ENCODE measurements at regions not wholly inside any gene's neighbourhood (a gene's known extent, or its start where the extent isn't known, plus 50 kb on each side); places are given as distances from the start of the nearest gene placed in this dataset.
A peak's percentile ranks its signal among the peaks of the same experiment; 100 is the strongest.
"Not testable (repeated sequence)": the region's sequence is repeated elsewhere in the genome, so short reads cannot be mapped to it uniquely, and the experiment has no call there.

DNA sequence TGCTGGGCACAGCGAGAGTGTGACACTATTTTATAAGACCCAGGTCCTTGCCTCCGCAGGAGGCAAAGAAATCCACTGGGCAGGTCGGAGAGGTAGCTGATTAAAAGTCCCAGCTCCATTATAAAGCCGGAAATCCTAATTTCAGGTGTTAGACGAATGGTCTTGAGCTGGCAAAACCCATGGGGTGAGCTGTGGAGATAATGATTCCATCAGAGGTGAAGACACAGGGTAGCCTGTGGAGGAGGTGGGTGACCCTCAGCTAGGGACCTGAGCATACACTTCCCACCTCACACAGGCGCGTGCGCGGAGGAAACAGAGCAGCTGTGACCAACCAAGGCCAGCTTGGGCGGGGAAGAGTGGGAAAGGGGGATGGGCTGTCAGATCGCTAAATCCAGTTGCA is 201.7 kb upstream of the CXCR4 start:
- DNase-seq, result no peak

DNA sequence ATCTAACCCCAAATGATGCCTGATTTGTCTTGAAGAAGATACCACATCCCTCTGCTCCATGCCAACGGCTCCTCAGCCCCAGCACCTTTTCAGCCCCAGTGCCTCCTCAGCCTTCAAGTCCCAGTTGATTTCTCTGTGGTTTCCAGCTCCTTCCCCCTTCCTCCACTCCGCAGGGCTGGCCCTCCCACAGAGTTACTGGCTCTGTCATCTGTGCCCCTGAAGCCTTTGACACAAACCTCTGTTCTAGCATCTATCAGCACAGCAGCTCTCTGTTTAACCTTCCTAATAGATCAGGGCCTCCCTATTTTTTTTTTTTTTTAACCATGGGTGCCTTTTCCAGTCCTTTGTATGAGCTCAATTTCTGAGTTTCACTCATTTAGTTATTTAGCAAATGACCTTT is 201.3 kb upstream of the CXCR4 start:
- DNase-seq, result no peak

DNA sequence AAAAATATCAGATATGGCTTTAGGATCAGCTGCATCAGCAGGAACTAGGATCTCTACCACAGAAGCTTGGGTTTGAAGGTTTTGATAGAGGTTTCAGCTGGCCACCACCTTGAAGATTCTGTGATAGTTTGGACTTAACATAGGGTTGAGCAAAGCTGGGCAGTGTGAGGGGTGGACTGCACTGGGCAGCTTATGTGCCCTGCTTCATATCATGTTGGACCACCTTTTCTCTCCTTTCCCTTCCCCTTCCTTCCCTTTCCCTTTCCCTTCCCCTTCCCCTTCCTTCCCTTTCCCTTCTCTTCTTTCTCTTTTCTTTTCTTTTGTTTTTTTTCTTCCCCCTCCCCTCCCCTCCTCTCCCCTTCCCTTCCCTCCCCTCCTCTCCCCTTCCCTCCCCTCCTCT is 196.3 kb upstream of the CXCR4 start:
- no peak for DNase-seq

DNA sequence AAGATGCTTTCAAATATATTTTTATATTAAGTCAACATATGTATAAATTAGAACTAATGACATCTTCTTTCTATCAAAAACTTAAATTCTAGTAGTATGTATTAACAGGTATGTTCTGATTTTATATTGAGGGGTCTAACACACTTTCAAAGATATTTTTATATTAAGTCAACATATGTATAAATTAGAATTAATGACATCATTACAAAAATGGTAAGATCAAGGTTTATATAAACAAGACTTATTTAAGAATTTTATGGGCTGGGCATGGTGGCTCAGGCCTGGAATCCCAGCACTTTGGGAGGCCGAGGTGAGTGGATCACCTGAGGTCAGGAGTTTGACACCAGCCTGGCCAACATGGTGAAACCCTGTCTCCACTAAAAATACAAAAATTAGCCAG is 194.6 kb upstream of the CXCR4 start:
- not testable (repeated sequence) for DNase-seq

DNA sequence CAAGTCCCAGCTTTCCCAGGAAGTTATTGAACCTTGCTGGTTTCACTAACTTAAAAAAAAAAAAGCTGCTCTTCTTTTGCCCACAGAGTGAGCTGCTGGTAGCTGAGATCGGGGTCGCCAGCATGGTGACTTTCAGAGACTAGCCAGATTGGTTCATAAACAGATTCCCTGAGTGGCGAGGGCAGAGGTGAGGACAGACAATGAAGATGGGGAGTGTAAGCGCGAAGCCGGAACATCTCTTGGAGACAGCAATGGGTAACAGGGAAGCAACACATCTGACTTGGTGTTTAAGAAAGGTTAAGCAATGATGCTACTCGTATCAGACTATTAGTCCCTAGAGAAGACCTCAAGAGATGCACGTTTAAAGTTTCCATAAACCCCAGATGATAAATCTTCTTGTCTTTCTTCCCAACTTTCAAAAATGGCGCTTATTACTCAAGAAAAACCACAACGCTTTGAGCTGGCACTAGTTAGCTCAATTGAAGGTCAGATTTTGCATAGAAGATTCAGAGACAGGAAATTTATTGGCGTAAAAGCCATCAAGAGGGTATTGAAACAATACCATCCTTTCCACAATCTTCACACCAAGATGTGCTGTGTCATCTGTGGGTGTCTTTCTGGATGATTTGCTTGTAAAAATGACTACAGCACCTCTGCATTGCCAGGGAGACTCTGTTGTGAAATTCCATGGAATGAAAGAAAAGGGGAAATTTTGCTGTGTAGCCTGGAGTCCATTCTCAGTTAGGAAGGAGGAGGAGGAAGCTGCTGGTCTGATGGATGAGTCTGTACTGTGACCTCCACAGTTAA is 193.1 kb upstream of the CXCR4 start:
- DNase-seq, result no peak

DNA sequence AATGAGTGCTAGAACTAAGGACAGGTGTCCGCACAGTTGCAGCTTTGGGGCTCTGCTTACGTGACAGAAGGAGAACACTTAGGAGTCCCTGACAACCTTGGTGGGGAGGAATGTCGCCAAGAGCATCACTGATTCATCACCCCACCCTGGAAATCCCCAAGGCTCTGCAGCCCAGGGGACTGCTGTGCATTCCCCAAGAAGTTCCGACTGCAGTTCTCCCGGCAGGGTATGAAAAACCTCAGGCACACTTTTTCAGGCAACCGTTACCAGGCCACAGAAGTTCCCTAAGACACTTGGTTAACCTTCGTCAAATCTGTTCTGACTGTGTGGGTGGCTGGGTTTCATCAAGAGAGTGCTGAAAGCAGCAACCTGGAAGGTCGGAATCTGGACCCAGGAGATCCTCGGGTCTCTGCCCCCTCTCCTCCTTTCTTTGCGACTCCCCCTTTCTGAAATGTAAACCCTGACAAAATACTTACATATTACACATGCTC is 192.1 kb upstream of the CXCR4 start:
- no peak for DNase-seq

DNA sequence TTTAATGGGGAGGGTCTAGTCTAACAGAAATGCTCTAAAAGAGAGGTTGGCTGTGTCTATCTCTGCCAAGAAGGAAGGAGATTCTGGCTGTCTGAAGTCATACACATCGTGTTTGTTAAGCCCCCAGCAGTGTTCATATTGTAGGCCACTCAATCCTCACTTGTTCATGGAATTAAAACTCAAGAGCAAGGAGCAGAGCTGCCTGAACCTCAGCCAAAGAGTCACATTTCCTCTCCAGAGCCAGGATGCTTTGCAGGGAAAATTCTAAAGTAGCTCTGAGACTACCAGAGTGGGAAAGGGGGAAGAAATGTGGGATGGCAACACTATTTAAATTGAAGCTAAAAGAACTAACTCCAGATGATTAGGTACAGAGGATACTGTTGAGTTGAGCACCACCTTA is 190.7 kb upstream of the CXCR4 start:
- peak; percentile 33 for DNase-seq

DNA sequence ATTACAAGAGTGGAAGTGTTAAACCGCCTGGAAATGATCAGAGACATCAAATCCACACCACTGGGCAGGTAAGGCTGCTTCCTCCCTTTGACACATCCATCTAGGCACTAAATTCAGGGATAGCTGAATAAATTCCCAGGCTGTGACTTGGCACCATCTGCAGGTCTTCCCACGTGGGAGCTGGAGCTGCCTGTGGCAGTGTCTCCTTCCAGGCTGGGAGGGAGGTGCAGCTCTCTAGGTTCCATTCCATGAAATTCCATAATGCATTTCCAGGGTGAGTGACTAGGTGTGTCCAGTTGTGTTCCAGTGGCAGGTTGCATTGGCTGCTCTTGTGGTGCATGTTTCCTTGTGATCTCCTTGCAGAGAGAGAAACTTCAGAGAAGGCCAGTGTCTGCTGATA is 188.9 kb upstream of the CXCR4 start:
- DNase-seq, result no peak

DNA sequence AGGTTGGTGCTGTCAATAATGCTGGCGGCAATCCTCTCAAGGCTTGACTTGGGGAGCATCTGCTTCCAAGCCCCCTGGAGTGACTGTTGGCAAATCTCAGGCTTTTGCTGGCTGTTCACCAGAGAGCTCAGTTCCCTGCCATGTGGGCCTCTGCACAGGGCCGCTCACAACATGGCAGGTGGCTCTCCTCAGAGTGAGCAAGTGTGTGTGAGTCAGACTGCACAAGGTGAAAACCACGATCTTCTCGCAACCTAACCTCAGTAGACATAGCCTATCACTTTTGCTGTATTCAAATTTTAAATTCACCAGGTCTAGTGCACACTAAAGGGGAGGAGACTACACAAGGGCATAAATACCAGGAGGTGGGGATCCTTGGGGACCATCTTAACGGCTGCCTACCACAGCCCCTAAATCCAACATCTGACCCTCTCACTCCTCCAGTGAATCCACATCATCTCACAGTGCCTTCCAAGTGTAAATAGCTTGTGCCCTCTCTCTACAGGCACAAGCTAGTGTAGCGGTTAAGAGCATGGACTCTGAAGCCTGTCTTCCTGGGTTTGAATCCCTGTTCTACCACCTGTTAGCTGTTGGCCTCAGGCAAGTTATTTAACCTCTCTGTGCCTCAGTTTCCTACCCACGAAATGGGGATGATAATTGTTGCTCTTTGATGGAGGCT is 187.7 kb upstream of the CXCR4 start:
- peak; percentile 88 for DNase-seq

DNA sequence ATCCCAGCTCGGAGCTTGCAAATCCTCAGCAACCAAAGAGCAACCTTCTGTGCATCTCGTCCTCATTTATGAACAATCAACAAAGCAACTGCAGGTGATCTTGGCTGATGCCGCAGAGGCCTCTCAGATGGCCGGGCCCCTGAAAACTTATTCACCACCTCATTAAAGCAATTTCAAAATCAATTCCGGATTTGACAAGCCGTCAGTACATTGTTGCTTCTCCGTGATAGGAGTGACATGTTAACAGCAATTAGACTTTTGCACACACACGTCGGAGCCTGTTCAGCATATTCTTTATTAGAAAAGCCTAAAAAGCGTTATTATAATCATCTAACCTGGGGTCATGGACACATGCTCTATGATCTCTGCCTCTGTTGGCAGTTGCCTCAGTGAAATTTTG is 183.1 kb upstream of the CXCR4 start:
- DNase-seq, result no peak

DNA sequence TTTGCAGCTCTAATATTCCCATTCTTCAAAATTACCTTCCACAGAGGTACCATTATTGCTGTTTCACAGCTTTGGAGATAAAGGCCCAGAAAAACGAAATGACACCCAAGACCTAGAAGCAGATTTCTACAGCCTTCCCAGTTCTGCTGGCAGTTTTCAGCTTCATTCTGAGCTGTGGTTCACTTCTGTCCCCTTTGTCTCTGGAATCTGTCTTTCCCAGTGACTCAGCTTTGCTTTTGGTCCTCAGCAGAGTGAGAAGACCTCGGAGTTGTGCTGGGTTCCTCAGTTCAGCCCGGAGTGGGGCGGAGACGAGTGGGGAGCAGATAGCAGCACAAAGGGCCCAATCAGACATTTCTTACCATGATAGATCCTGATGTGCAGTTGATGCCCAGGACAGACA is 180.7 kb upstream of the CXCR4 start:
- no peak for DNase-seq

DNA sequence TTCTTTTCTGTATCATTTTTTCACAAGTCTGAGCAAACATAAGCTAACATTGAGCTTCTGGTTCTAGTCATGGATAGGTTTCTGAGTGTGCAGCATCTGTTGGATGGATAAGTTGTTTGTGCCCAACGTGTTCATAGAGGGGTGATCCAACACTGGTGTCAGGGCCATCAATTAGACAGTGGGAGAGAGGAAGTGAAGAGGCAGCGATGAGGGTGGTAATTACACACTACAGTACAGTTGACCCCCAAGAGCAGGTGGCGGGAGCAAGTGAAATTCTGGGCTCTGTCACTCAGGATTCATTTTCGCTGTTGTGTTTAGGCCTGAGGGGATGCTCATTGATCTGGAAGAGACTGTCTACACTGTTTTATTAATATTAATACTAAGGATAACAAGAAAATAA is 180.0 kb upstream of the CXCR4 start:
- DNase-seq, result peak; percentile 30

DNA sequence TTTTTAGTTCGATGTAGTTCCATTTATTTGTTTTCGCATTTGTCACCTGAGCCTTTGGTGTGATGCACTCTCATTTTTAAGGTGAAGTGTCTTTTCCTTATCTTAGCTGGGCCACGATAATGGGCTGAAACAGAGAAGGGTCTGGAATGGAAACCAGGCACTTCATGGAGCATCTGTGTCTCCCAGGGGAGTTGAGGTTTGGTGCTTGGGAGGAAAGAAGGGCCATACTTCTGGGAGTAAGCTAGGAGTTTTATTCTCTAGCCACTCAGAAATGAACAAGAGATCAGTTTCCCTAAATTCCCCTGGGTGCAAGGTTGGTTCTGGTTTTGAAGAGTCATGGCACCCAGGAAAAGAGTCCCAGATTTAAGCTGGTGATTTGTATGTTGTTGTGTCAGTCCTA is 179.4 kb upstream of the CXCR4 start:
- no peak for DNase-seq

DNA sequence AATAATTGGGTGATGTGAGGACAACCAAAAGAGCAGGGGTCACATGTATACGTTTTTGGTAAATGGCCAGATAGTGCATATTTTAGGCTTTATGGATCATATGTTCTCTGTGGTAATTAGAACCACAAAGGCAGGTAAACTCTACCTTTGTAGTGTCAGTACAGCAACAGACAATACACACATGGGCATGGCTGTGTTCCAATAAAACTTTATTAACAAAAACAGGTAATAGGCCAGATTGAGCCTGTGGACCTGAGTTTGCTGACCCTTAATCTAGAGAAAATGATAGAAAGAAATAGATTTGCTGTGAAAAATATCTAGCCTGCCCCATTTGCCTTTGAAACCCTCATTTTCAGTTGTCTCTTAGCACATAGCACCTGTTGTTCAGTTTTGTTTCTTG is 177.2 kb upstream of the CXCR4 start:
- no peak for DNase-seq

DNA sequence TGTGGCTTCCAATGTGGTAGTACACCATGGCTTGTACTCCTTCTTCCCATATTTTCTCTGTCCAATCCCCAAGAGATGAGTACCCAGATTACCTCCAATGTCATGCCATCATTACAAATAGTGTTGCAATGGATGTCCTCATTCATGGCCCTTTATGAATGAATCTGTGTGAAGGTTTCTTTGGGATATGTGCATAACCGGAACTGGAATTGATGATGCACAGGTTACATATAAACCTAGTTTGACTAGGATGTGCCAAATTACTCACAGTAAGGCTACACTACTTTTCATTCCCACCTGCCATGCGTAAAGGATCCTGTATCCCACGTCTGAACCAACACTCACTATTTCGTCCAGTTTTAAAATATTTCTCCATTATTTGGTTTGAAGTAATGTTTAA is 173.9 kb upstream of the CXCR4 start:
- DNase-seq, result no peak

DNA sequence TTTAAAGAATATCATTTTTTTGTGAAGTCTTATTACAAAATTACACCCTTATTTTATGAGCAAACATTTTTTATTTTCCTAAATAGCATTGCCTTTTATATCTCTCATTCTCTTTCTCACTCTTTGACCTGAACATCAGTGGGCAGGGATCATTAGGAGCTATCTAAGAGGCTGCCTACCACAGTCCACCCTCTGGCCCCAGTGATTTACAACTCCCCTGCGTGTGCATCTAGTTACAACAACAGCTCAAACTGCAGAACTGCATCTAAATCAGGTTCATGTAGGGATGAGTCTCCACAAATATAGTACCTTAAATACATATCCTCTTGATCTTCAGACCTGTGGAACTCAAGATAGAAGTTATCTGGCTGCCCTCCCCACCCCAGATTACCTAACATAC is 172.4 kb upstream of the CXCR4 start:
- no peak for DNase-seq

DNA sequence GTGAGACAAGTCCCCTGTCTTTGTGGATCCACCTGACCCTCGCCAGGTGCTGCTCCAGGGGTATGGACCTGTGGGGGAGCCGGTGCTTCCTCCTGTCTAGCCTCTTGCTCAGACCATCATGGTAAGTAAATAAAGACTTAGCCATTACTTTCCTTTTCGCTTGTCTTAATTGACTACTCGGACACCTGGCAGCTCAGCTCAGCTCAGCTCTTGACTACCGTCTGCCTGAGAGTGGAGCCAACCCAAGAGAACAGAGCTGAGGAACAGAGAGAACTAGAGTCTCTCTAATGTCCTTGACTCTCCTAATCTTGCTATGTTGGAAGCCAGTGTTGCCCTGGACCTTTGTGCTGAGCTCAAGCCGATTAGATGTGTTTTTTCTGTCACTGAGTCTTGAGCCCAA is 170.3 kb upstream of the CXCR4 start:
- no peak for DNase-seq

DNA sequence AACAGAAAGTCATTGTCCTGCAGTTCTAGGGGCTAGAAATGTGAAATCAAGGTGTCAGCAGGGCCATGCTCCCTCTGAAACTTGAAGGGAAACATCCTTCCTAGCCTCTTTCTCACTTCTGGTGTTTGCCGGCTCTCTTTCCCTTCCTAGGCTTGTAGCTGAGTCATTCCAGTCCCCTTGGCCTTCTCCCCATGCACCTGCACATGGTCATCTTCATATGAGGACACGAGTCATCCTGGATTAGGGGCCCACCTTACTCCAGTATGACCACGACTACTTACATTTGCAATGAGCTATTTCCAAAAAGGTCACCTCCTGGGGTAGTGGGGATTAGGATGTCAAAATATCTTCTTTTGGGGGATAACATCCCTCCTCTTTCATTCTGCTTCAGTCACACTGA is 168.5 kb upstream of the CXCR4 start:
- DNase-seq, result no peak

DNA sequence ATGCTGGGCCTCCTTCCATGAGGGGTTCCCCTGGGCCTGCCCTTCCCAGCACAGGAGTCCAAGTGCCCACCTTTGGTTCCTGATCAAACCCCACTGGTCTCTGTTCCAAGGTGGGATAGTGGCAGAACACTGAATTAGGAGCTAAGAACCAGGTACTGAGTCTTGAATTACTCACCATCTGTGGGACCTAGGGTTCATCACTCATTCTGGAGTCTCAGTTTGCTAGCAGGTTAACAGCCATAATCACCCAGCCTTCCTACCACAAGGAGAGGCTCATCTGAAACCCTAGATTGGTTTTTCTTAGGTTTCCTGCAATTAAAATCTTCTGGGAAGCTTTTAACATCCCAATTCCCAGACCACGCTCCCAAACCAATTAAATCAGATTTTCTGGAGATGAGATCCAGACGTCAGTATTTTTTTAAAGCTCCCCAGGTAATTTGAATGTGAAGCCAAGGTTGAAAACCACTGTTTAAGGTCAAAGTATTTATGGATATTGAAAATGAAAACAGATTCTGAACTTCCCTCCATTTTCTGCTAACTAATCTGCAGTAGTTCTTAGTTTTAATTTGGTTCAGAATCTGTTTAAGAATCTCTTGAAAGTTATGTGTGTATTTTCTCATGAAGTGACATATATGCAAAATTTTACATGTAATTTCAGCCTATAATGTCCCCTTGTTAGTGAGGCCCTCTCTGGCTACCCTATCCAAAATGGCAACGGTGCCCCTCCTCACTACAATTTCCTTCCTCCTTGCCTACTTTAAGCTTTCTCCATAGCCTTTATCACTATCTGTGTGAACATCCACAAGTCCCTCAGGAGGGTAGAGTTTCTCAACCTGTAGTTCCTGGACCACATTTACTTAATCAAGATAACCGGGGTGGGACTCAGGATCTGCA is 166.5 kb upstream of the CXCR4 start:
- DNase-seq, result no peak

DNA sequence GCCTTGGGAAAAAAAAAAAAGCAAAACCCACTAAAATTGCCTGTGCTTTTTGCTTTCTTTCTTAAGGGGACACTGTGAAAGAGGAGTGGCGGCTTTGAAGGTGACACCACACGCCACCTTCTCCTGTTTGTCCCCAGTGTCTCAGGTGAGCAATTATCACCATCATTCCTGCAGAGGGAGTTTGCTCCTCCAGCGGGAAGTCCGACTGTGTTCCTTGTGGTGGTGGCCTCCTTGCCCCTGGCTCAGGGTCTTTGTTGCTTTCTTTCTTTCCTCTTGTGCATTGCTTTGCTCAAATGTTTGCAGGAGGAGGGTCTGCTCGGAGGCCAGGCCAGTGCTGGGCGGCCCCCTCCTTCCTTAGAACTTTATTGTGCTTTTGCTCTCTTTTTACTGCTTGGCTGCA is 164.3 kb upstream of the CXCR4 start:
- no peak for DNase-seq

DNA sequence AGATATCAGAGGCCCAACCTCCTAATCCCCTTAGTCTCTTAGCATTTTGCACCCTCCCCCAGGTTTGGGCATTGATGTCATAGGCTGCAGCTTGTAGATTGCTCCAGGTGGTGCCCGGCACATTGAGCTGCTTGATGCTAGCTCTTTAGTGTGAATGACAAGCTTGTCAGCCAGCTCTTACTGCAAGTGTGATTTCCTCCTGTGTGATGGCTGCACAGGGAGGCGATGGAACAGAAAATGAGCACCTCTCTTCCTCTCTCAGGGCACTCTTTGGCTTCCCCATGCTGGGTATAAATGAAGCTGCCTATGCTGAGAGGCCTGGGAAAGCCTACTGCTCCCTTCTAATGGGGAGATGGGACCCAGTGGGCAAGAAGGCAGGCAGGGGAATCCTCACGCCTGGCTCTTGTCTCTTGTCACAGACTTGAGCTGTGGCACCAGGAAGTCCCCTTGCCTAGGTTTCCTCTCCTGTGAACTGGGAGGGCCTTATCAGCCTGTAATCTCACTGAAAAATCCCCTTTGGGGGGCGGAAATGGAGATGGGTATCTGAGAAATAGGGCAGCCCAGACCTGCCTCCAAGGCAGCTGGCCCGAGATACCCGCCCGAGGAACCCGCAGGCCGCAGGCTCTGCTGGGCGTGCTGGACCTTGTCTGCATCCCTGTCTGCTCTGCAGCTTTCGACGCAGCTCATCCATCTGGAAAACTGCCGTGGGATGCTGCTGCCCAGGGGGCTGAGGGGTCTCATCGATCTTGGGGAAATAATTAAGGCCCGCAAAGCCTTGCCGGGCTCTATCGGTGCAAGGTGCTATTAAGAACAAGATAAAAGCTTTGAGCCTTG is 163.5 kb upstream of the CXCR4 start:
- DNase-seq, result no peak

DNA sequence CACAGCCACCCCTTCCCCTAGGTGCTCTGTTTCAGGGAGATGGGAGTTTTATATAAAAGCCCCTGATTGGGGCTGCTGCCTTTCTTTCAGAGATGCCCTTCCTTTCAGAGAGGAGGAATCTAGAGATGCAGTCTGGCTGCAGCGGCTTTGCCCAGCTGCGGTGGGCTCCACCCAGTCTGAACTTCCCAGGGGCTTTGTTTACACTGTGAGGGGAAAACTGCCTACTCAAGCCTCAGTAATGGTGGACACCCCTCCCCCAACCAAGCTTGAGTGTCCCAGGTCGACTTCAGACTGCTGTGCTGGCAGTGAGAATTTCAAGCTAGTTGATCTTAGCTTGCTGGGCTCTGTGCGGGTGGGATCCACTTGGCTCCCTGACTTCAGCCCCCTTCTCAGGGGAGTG is 148.4 kb upstream of the CXCR4 start:
- not testable (repeated sequence) for DNase-seq

DNA sequence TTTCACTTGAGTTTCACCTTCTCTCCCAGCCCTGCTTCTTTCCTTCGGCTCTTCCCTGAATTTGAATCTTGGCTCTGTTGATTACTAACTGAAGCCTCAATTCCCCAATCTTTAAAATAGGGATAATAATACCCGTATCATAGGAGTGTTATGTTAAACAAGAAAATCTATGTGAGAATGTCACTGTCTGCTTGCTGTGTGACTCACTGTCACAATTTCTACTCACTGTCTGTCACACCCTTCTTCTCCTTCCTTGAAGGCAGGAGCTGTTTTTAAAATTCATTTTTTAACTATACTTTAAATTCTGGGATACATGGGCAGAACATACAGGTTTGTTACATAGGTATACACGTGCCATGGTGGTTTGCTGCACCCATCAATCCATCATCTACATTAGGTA is 141.6 kb upstream of the CXCR4 start:
- no peak for DNase-seq
